C1 segment of cervical spinal cord (tissue), 14 donors: ENCODE measurements at regions not wholly inside any gene's neighbourhood (a gene's known extent, or its start where the extent isn't known, plus 50 kb on each side); places are given as distances from the start of the nearest gene placed in this dataset.

Experiments
- DNase-seq, 14 donors: peaks; one replicate each; lab custom pipeline; 2025; lab: John Stamatoyannopoulos, UW

- DNase-seq = peak in 3 of 14 donors; percentile 14 to 60 (median 25)
These were observed 86.1 kb upstream of the CD83 start for GRCh38 chr6:14031516-14031915.

DNA sequence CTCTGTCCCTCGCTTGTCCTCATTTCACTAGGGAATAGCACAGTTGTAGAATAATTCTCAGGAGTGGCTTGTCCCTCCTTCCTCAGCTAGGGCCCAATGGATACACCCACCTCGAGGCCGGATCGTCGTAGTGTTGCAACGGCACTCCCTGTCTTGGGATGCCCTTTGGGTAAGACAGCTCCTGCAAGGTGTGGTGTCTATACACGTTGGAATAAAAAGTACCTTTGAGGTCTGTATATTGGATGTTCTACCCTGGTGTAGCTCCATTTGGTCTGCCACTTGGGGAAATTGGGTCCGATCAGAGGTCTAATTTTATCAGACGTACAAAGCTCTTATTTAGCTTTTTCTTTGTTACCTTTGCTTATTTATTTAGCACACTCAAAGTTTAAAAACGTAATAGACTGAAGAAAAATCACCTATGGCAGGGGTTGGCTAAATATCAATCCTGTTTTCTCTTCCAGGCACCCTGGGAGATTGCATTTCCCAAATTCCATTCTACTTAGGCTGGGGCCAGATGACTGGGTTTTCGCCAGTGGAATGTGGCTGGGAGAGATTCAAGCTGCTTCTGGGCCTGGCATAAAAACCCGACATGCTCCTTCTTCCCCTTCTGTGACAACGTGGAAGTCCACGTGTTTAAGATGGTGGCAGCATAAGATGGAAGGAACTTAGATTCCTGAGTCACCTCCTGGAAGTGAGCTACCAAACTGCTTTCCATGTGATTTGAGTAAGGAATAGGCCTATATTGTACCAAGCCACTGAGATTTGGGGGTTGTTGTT is 82.3 kb upstream of the CD83 start:
- no peak for DNase-seq

DNA sequence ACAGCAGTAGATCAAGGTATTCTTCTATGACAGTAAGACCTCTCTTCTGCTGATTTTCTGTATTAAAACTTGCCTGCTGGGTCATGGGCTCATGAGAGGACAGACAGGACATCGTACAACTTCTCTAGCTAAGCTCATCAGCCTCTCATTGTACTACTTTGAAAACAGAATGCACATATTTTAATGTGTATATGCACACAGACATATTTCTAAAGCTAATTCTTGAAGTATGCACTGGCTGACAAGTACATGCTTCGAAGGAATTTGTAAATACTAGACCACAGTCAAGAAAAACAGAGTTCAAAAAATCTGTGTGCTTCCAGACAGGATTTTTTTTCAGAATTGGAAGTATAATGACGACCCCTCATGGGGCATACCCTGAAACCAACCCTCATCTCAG is 81.7 kb upstream of the CD83 start:
- no peak for DNase-seq

DNA sequence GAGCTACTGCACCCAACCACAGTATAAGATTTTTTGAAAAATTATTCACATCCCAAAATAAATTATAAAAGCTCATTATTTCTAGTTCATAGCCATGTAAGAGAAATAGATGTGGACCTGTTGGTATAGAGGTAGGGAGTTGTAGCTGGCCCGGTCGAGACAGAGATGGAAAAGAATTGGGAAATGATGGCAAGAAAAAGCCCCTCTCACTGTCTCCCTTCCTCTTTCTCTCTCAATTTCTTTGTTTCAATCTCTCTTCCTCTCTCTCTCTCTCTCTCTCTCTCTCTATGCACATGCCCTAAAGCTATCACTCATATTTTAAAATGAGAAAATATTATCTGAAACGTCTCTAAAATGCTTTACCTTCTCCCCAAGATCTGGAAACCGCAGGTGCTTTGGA is 80.7 kb upstream of the CD83 start:
- DNase-seq = no peak

DNA sequence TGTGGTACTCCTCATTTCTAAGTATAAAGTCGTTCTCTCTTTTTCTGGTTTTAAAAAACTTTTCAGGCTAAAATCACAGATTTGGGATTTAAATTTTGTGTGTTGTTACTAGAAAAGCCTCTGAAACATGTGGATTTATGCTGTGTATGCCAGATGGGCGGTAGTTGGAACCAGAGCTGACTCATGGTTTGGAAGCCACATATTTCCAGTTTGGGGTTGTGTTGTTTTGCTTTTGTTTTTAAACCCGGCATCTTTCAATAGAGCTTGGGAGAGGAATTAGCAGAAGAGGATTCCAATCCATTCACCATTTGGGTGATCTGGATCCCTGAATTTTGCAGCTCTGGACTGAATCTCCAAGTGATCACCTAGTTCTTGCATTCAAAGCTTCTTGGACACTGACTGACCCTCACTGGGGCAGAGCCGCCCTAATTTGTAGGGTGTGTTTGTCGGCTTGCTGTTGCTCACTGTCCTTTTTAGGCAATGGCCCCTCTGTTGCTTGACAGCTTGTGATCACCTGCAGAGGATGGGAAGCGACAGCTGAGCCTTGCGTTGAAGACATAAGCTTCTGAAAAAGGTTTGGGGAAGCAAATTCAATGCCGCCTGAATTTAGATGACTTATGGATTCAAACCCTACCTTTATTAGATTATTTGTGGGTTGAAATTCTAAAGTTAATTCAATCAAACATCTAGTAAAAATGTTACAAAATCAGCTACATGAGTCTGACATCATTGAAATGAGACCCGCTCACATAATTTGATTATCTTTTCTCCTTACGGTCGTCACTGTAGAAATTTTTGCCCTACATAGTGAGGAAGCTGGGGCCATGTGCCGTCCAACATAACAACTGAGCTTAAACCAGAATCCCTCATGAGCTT is 79.9 kb upstream of the CD83 start:
- peak in 1 of 14 donors; percentile 60 for DNase-seq

GRCh38 chr6:14038467-14039437 is 78.8 kb upstream of the CD83 start:
- peak in 1 of 14 donors; percentile 7 for DNase-seq

GRCh38 chr6:14040042-14040441 is 77.5 kb upstream of the CD83 start:
- no peak for DNase-seq

GRCh38 chr6:14046476-14047068 is 71.0 kb upstream of the CD83 start:
- DNase-seq = peak in 3 of 14 donors; percentile 4 to 25 (median 6)

DNA sequence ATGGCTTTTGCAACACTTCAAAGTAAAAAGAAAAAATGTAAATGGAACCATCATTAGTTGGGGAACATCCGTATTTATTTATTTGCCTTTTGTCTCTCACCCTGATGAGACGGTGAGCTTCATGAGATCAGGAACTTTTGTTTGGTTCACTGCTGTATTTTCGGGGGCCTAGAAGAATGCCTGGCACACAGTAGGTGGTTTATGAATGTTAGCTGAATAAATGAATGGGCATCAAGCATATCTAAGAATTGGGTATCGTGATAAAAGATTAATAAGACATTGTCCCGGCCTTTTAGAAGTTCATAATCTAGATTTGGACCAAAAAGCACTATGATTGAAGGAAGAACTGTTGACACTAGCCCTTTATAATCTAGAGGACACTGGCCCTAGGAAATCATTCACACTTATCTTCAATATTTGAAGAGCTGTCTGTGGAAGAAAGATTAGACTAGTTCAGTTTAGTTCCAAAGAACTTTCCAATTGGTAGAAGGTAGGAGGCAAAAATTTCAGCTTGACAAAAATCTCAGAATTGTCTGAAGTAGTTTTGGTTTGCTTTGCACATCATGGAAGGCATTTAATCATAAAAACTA is 70.3 kb upstream of the CD83 start:
- no peak for DNase-seq

GRCh38 chr6:14048837-14049236 is 68.7 kb upstream of the CD83 start:
- no peak for DNase-seq

GRCh38 chr6:14051355-14051754 is 66.2 kb upstream of the CD83 start:
- peak in 1 of 14 donors; percentile 31 for DNase-seq

DNA sequence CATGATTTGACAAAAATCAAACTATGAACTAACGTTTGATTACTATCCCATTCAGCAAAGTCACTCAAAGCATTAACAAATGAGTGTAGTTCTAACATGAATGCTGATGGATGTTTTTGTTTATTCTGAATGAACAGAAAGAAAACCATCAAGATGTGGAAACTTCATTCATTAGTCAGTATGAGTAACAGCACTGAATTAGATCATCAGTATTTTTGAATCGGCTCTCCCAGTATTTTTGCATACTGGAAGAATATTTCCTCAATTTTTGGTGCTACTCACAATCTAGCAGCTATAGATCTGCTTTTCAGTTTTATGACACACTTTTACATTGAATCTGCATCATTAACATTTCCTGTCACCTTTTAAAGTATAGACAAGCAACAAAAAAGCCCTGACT is 63.8 kb upstream of the CD83 start:
- DNase-seq = no peak

- no peak for DNase-seq
These were observed 62.0 kb upstream of the CD83 start for GRCh38 chr6:14055541-14055940.

- DNase-seq = no peak
These were observed 59.4 kb upstream of the CD83 start for GRCh38 chr6:14058029-14058695.

GRCh38 chr6:14058735-14059134 is 58.8 kb upstream of the CD83 start:
- DNase-seq = no peak

DNA sequence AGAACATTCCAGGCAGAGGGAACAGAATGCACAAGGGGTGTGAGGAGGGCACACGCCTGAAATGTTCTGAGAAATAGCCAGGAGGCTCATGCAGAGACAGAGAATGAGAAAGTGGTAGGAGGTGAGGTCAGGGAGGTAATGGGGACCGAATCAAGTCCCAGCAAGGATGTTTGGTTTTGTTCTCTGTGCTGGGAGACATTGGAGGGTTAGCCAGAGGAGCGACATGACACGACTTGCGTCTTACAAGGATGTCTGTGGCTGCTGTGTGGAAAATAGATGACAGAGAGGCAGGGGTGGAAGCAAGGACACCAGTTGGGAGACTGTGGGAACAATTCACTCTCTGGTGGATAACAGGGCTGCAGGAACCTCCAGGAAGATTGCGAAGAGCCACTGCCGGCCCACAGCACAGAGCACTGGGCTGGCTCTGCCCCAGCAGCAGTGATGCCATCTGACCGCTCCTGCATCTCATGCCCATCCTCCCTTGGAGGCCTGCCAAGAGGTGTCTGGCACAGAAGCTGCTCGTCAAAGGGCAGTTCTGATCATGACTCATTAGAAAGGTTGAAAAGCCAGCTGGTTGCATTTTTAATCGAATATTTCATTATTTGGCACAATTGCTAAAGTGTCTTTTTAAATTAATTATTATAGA is 57.7 kb upstream of the CD83 start:
- peak in 6 of 14 donors; percentile 9 to 81 (median 18) for DNase-seq

- peak in 1 of 14 donors; percentile 72 for DNase-seq
These were observed 56.6 kb upstream of the CD83 start for GRCh38 chr6:14060971-14061370.

GRCh38 chr6:14061643-14062042 is 55.9 kb upstream of the CD83 start:
- DNase-seq = no peak

DNA sequence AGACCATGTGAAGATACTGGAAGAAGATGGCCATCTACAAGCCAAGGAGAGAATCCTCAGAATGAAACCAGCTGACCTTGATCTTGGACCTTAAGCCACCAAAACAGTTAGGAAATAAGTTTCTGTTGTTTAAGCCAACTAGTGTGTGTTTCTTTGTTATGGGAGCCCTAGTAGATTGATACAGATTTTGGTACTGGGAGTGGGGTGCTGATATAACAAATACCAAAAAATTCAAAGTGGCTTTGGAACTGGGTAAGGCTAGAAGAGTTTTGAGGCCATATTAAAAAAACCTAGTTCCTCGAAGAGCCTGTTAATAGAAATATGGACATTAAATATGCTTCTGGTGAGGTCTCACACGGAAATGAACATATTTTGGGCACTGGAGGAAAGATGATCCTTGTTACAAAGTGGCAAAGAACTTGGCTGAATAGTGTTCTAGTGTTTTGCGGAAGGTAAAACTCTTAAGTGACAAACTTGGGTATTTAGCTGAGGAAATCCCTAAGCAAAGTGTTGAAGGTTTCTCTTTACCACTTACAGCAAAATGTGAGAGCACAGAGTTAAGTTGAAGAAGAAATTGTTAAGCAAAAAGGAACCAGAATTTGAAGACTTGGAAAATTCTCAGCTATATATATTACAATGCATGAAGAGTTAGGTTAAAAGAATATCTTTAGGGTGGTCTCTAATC is 55.1 kb upstream of the CD83 start:
- no peak for DNase-seq
